IMR-90 (cell line): ENCODE measurements at regions not wholly inside any gene's neighbourhood (a gene's known extent, or its start where the extent isn't known, plus 50 kb on each side); places are given as distances from the start of the nearest gene placed in this dataset.

Source experiments
- ATAC-seq: fragments of 200-7000 bp; cut with Tn5 transposase; 2 replicates; pipeline ENCODE4 v1.9.1; 2020; ENCODE audit warnings: low read depth, mild to moderate bottlenecking, moderate library complexity
- BruUV-seq: library from RNA; stranded (reverse); fragments of 400-500 nt; replicated peaks from 2 replicates; lab custom pipeline; 2021; lab: Mats Ljungman, UMichigan
- CTCF ChIA-PET: fragments of 300-600 bp; formaldehyde crosslinking; extraction: SDS; loops from one replicate; lab custom pipeline; 2021; ENCODE audit warnings: antibody characterized with exemption; lab: Yijun Ruan, JAX
- POLR2A ChIA-PET: fragments of 300-600 bp; sonication (Branson Sonifier 250); formaldehyde crosslinking; loops from one replicate; lab custom pipeline; 2022; ENCODE audit warnings: antibody characterized with exemption; ENCODE audit not compliant: unreplicated experiment; lab: Charles Lee
- DNase-seq: peaks from one replicate; pipeline ENCODE4 v3.0.0; 2013
- H2AFZ ChIP-seq: replicated peaks from 2 replicates; pipeline ENCODE3; 2013; ENCODE audit warnings: low read length, mild to moderate bottlenecking; ENCODE audit not compliant: poor library complexity
- H2AK5ac ChIP-seq: 2 replicates; pipeline ENCODE4 v1.6.1; 2013; ENCODE audit warnings: low read depth, low read length, inconsistent platforms
- H2AK9ac ChIP-seq: replicated peaks from 2 replicates; pipeline ENCODE3; 2013; ENCODE audit warnings: mild to moderate bottlenecking, low read depth, low read length, moderate library complexity; ENCODE audit not compliant: poor library complexity
- H2BK120ac ChIP-seq: 2 replicates; pipeline ENCODE4 v1.6.1; 2013; ENCODE audit warnings: low read depth, low read length, inconsistent platforms
- H2BK15ac ChIP-seq: 3 replicates; pipeline ENCODE4 v1.6.1; 2013; ENCODE audit warnings: low read depth, low read length, inconsistent platforms
- H2BK20ac ChIP-seq: 2 replicates; pipeline ENCODE4 v1.6.1; 2013; ENCODE audit warnings: low read depth, mild to moderate bottlenecking, inconsistent platforms, low read length, moderate library complexity
- H2BK5ac ChIP-seq: 2 replicates; pipeline ENCODE4 v1.6.1; 2013; ENCODE audit warnings: mild to moderate bottlenecking, low read depth, low read length, inconsistent platforms; ENCODE audit not compliant: poor library complexity, severe bottlenecking
- H3K14ac ChIP-seq: replicated peaks from 2 replicates; pipeline ENCODE4 v1.6.1; 2013; ENCODE audit warnings: low read depth, low read length, inconsistent platforms
- H3K18ac ChIP-seq: 2 replicates; pipeline ENCODE4 v1.6.1; 2013; ENCODE audit warnings: low read depth, low read length, control low read depth
- H3K23ac ChIP-seq: 2 replicates; pipeline ENCODE4 v1.6.1; 2013; ENCODE audit warnings: low read depth, low read length, inconsistent platforms
- H3K27ac ChIP-seq: 2 replicates; pipeline ENCODE4 v1.5.1; 2013; ENCODE audit warnings: mild to moderate bottlenecking, control low read depth, low read length; ENCODE audit not compliant: insufficient read depth
- H3K27me3 ChIP-seq: 2 replicates; pipeline ENCODE4 v1.6.1; 2013; ENCODE audit warnings: low read length; ENCODE audit not compliant: control insufficient read depth, insufficient read depth
- H3K36me3 ChIP-seq: 2 replicates; pipeline ENCODE4 v1.6.1; 2013; ENCODE audit warnings: low read length, mixed read lengths; ENCODE audit not compliant: control insufficient read depth, insufficient read depth
- H3K4ac ChIP-seq: 2 replicates; pipeline ENCODE4 v1.6.1; 2013; ENCODE audit warnings: low read depth, low read length, inconsistent platforms
- H3K4me1 ChIP-seq: 2 replicates; pipeline ENCODE4 v1.6.1; 2013; ENCODE audit warnings: low read length, mixed read lengths; ENCODE audit not compliant: control insufficient read depth, insufficient read depth
- H3K4me2 ChIP-seq: 2 replicates; pipeline ENCODE4 v1.6.1; 2013; ENCODE audit warnings: low read depth, mild to moderate bottlenecking, control low read depth, low read length, moderate library complexity
- H3K4me3 ChIP-seq: 2 replicates; pipeline ENCODE4 v1.5.1; 2013; ENCODE audit warnings: low read depth, mild to moderate bottlenecking, control low read depth, low read length, moderate library complexity; ENCODE audit not compliant: insufficient read depth
- H3K56ac ChIP-seq: 2 replicates; pipeline ENCODE4 v1.6.1; 2013; ENCODE audit warnings: low read length, inconsistent platforms; ENCODE audit not compliant: insufficient read depth; ENCODE audit errors: extremely low read depth
- H3K79me1 ChIP-seq, 2 experiments: 2 replicates each; pipeline ENCODE4 v1.6.1; 2013; ENCODE audit warnings: low read length in 2 of 2, inconsistent platforms in 1 of 2, low read depth in 1 of 2
- H3K9ac ChIP-seq: 2 replicates; pipeline ENCODE4 v1.6.1; 2013; ENCODE audit warnings: low read depth, low read length, control low read depth
- H3K9me1 ChIP-seq: 2 replicates; pipeline ENCODE4 v1.6.1; 2013; ENCODE audit warnings: low read length, inconsistent platforms; ENCODE audit not compliant: insufficient read depth
- H3K9me3 ChIP-seq: 2 replicates; pipeline ENCODE4 v1.6.1; 2013; ENCODE audit warnings: low read length; ENCODE audit not compliant: control insufficient read depth, insufficient read depth
- H4K20me1 ChIP-seq: 2 replicates; pipeline ENCODE4 v1.6.1; 2013; ENCODE audit warnings: low read length, inconsistent platforms; ENCODE audit not compliant: insufficient read depth
- H4K5ac ChIP-seq: 2 replicates; pipeline ENCODE4 v1.6.1; 2013; ENCODE audit warnings: mild to moderate bottlenecking, low read depth, low read length, control low read depth
- H4K8ac ChIP-seq, 2 experiments: 2 replicates each; pipeline ENCODE4 v1.6.1; 2013; ENCODE audit warnings: low read depth in 2 of 2, low read length in 2 of 2, control low read depth in 1 of 2, inconsistent platforms in 1 of 2
- H4K91ac ChIP-seq: 2 replicates; pipeline ENCODE4 v1.6.1; 2013; ENCODE audit warnings: low read depth, low read length, inconsistent platforms; ENCODE audit not compliant: insufficient read depth
- BHLHE40 ChIP-seq: fragments of 150-350 bp; IDR thresholded peaks from 2 replicates; pipeline ENCODE4 v1.6.1; 2016; ENCODE audit warnings: mild to moderate bottlenecking, low read depth, low read length
- CEBPB ChIP-seq: IDR thresholded peaks from 2 replicates; pipeline ENCODE4 v1.6.1; 2012; ENCODE audit warnings: low read depth, low read length, improper control_type of control experiment
- CTCF ChIP-seq: conservative IDR thresholded peaks from 2 replicates; pipeline ENCODE4 v1.5.1; 2012; ENCODE audit warnings: mild to moderate bottlenecking, low read depth, low read length, improper control_type of control experiment
- ELK1 ChIP-seq: fragments of 150-350 bp; IDR thresholded peaks from 2 replicates; pipeline ENCODE4 v1.6.1; 2016; ENCODE audit warnings: low read depth, mild to moderate bottlenecking, low read length, moderate library complexity, borderline replicate concordance
- MAZ ChIP-seq: IDR thresholded peaks from 2 replicates; pipeline ENCODE4 v1.6.1; 2012; ENCODE audit warnings: low read depth, mild to moderate bottlenecking, low read length, improper control_type of control experiment, moderate library complexity, borderline replicate concordance
- MXI1 ChIP-seq: IDR thresholded peaks from 2 replicates; pipeline ENCODE4 v1.6.1; 2012; ENCODE audit warnings: low read depth, mild to moderate bottlenecking, low read length, moderate library complexity, borderline replicate concordance
- NFE2L2 ChIP-seq: fragments of 150-350 bp; IDR thresholded peaks from 2 replicates; pipeline ENCODE4 v1.6.1; 2016; ENCODE audit warnings: low read depth, mild to moderate bottlenecking, low read length
- RCOR1 ChIP-seq: IDR thresholded peaks from 2 replicates; pipeline ENCODE4 v1.6.1; 2012; ENCODE audit warnings: mild to moderate bottlenecking, low read length, improper control_type of control experiment; ENCODE audit not compliant: insufficient replicate concordance
- RFX5 ChIP-seq: IDR thresholded peaks from 2 replicates; pipeline ENCODE4 v1.8.0; 2012; ENCODE audit warnings: low read depth, mild to moderate bottlenecking, low read length, moderate library complexity
- USF2 ChIP-seq: fragments of 150-350 bp; IDR thresholded peaks from 2 replicates; pipeline ENCODE4 v1.6.1; 2017; ENCODE audit warnings: mild to moderate bottlenecking, antibody characterized with exemption, low read length, low read depth
- WGBS, 2 experiments: methylation state at CpG; one replicate each; pipeline versions ENCODE4 v1.1.5 to v1.1.7; 2013; ENCODE audit warnings: missing lambda C conversion rate in 2 of 2; ENCODE audit not compliant: insufficient read length in 1 of 2; ENCODE audit errors: extremely low coverage in 2 of 2; 5-methylcytosine and 5-hydroxymethylcytosine counted together
- dilution Hi-C: fragments of 300-500 bp; cut with HindIII; formaldehyde crosslinking; loops from one replicate; pipeline ENCODE4 v1.14.3; 2018; ENCODE audit warnings: low sequenced_read_pairs; ENCODE audit not compliant: unreplicated experiment
- in situ Hi-C: fragments of 300-500 bp; cut with MboI; formaldehyde crosslinking; loops from 3 replicates; pipeline ENCODE4 v1.14.3; 2019; ENCODE audit warnings: low sequenced_read_pairs, inconsistent platforms, mixed read lengths
- intact Hi-C: fragments of 100-400 bp; cut with micrococcal nuclease; formaldehyde crosslinking; loops from 2 replicates; pipeline ENCODE4 v1.10.0; 2022

GRCh38 chr7:155228459-155228845 lies 69.2 kb upstream of the INSIG1 start:
- H3K4me3 ChIP-seq = no peak overlapping the region
- peak overlapping the region; percentile 63 for H2BK20ac ChIP-seq
- TF ChIP-seq MAZ (no peak), MXI1 (no peak), CTCF (no peak), NFE2L2 (no peak), USF2 (no peak), ELK1 (no peak), BHLHE40 (no peak), CEBPB (no peak), RFX5 (no peak), RCOR1 (no peak)
- in situ Hi-C loops = no loop called here
- ATAC-seq = no peak
- H2AK9ac ChIP-seq = peak overlapping the region; percentile 50
- dilution Hi-C loops = no loop called here
- H3K4ac ChIP-seq = peak overlapping the region; percentile 84
- H2BK120ac ChIP-seq = peak overlapping the region; percentile 76; the same call in 1 of the 2 replicates
- no peaks in the 10 kb centered on the region for H3K9me3 ChIP-seq
- no peaks in the 10 kb centered on the region for H4K20me1 ChIP-seq
- no TSS peak for BruUV-seq
- H3K4me1 ChIP-seq = peaks cover 10% of the 10 kb centered on the region
- WGBS, 2 experiments = 100% methylated on average over 1 of the region's 8 CpGs; no CpG with 5 or more reads in 1 of the 2 experiments
- H2BK5ac ChIP-seq = peak overlapping the region; percentile 31
- ChIA-PET CTCF (no interaction called here), POLR2A (interaction anchor here (0.6 kb wide), 1 partner anchor 341 kb away, joined by 4 read pairs; no protein-coding TSS in a partner anchor)
- no peaks in the 10 kb centered on the region for H3K79me1 ChIP-seq
- intact Hi-C loops = no loop called here
- H2AFZ ChIP-seq = no peak overlapping the region
- H4K91ac ChIP-seq = peak overlapping the region; percentile 61; the same call in 1 of the 2 replicates
- H3K36me3 ChIP-seq = no peaks in the 10 kb centered on the region
- H3K14ac ChIP-seq = peak overlapping the region; percentile 19; the same call in 1 of the 2 replicates
- H3K23ac ChIP-seq = no peak overlapping the region
- peaks cover 2% of the 10 kb centered on the region; the same call in 1 of the 2 replicates for H3K27me3 ChIP-seq
- no peak overlapping the region for H4K5ac ChIP-seq
- H3K4me2 ChIP-seq = no peak overlapping the region
- no peak overlapping the region for H3K18ac ChIP-seq
- H3K27ac ChIP-seq = no peak overlapping the region
- H2AK5ac ChIP-seq = peak overlapping the region; percentile 91
- H4K8ac ChIP-seq = peak overlapping the region in 1 of 2 experiments; percentile 30; a peak in 1 of 4 replicates
- H3K56ac ChIP-seq = no peak overlapping the region
- peaks cover 13% of the 10 kb centered on the region for H3K9me1 ChIP-seq
- peak overlapping the region; percentile 95 for H2BK15ac ChIP-seq
- H3K9ac ChIP-seq = no peak overlapping the region
- peak; percentile 45 for DNase-seq
